Liver (tissue), 8 donors: ENCODE measurements at regions not wholly inside any gene's neighbourhood (a gene's known extent, or its start where the extent isn't known, plus 50 kb on each side); places are given as distances from the start of the nearest gene placed in this dataset.

Source experiments
- DNase-seq: peaks from one replicate; pipeline ENCODE4 v3.0.0-alpha.2; 2017; ENCODE audit warnings: low spot score
- H3K27ac ChIP-seq, 2 donors: one replicate each; pipeline ENCODE4 v1.7.0; 2013; ENCODE audit warnings: inconsistent platforms in 2 of 2, low read length in 2 of 2, control low read depth in 1 of 2, low read depth in 1 of 2, mild to moderate bottlenecking in 1 of 2
- H3K27me3 ChIP-seq, 4 donors: one replicate each; pipeline versions ENCODE4 v1.6.1 to v1.7.0; 2013; ENCODE audit warnings: low read length in 3 of 4, inconsistent platforms in 1 of 4, mild to moderate bottlenecking in 1 of 4, moderate library complexity in 1 of 4; ENCODE audit not compliant: control insufficient read depth in 4 of 4, insufficient read depth in 4 of 4
- H3K36me3 ChIP-seq, 4 donors: one replicate each; pipeline versions ENCODE4 v1.6.1 to v1.7.0; 2013; ENCODE audit warnings: low read length in 3 of 4, mild to moderate bottlenecking in 3 of 4, low read depth in 1 of 4, moderate library complexity in 1 of 4; ENCODE audit not compliant: control insufficient read depth in 4 of 4, insufficient read depth in 3 of 4
- H3K4me1 ChIP-seq, 4 donors: one replicate each; pipeline versions ENCODE4 v1.6.1 to v1.7.0; 2013; ENCODE audit warnings: low read length in 3 of 4, mild to moderate bottlenecking in 3 of 4, moderate library complexity in 1 of 4; ENCODE audit not compliant: control insufficient read depth in 4 of 4, insufficient read depth in 4 of 4
- H3K4me3 ChIP-seq, 3 donors: one replicate each; pipeline versions ENCODE4 v1.6.1 to v1.7.0; 2013; ENCODE audit warnings: low read length in 3 of 3, control low read depth in 1 of 3, low read depth in 1 of 3, mild to moderate bottlenecking in 1 of 3
- H3K9ac ChIP-seq, 2 donors: one replicate each; pipeline ENCODE4 v1.7.0; 2013; ENCODE audit warnings: low read length in 2 of 2, mild to moderate bottlenecking in 2 of 2, moderate library complexity in 2 of 2, control low read depth in 1 of 2, low read depth in 1 of 2
- H3K9me3 ChIP-seq, 4 donors: one replicate each; pipeline versions ENCODE4 v1.6.1 to v1.7.0; 2013; ENCODE audit warnings: low read length in 3 of 4; ENCODE audit not compliant: control insufficient read depth in 4 of 4
- EGR1 ChIP-seq, 2 donors: IDR thresholded peaks; 2 replicates each; pipeline ENCODE4 v1.6.1; 2016 to 2018; ENCODE audit warnings: antibody characterized with exemption in 2 of 2, low read depth in 2 of 2
- FOXA1 ChIP-seq: IDR thresholded peaks from 2 replicates; pipeline ENCODE4 v1.6.1; 2016; ENCODE audit warnings: antibody characterized with exemption
- FOXA2 ChIP-seq: IDR thresholded peaks from 2 replicates; pipeline ENCODE4 v1.6.1; 2016; ENCODE audit warnings: antibody characterized with exemption
- GABPA ChIP-seq, 2 donors: IDR thresholded peaks in 1 of 2; conservative IDR thresholded peaks in 1 of 2; 2 replicates each; pipeline ENCODE4 v1.6.1; 2016; ENCODE audit warnings: antibody characterized with exemption in 2 of 2, mild to moderate bottlenecking in 1 of 2, moderate library complexity in 1 of 2
- HNF4A ChIP-seq, 2 donors: conservative IDR thresholded peaks; 2 replicates each; pipeline ENCODE4 v1.6.1; 2016; ENCODE audit warnings: antibody characterized with exemption in 2 of 2, mild to moderate bottlenecking in 2 of 2
- JUND ChIP-seq, 2 donors: IDR thresholded peaks; 2 replicates each; pipeline ENCODE4 v1.6.1; 2016; ENCODE audit warnings: antibody characterized with exemption in 2 of 2
- RAD21 ChIP-seq, 2 donors: IDR thresholded peaks; 2 replicates each; pipeline ENCODE4 v1.6.1; 2016; ENCODE audit warnings: antibody characterized with exemption in 2 of 2, mild to moderate bottlenecking in 2 of 2
- RXRA ChIP-seq, 2 donors: IDR thresholded peaks; 2 replicates each; pipeline ENCODE4 v1.6.1; 2017 to 2018; ENCODE audit warnings: antibody characterized with exemption in 2 of 2, mild to moderate bottlenecking in 1 of 2
- SP1 ChIP-seq: IDR thresholded peaks from 2 replicates; pipeline ENCODE4 v1.6.1; 2018; ENCODE audit warnings: antibody characterized with exemption, mild to moderate bottlenecking
- TAF1 ChIP-seq: conservative IDR thresholded peaks from 2 replicates; pipeline ENCODE4 v1.6.1; 2016; ENCODE audit warnings: antibody characterized with exemption, mild to moderate bottlenecking
- YY1 ChIP-seq: IDR thresholded peaks from 2 replicates; pipeline ENCODE4 v1.6.1; 2016; ENCODE audit warnings: antibody characterized with exemption, mild to moderate bottlenecking
- WGBS: extraction: QIAGEN DNeasy Blood & Tissue Kit; methylation state at CpG from one replicate; pipeline ENCODE4 v1.1.7; 2013; 5-methylcytosine and 5-hydroxymethylcytosine counted together
- TF ChIP-seq, protein P1 (sequence below): IDR thresholded peaks from 2 replicates; pipeline ENCODE4 v1.6.1; 2016; ENCODE audit warnings: antibody characterized with exemption, mild to moderate bottlenecking
- TF ChIP-seq, protein P2 (sequence below): IDR thresholded peaks from 2 replicates; pipeline ENCODE4 v1.6.1; 2016; ENCODE audit warnings: antibody characterized with exemption
- TF ChIP-seq, protein P3 (sequence below): fragments of 150-350 bp; IDR thresholded peaks from 2 replicates; pipeline ENCODE4 v1.5.1; 2017; ENCODE audit warnings: improper control_type of control experiment, low read depth, low read length; ENCODE audit not compliant: missing input control
- TF ChIP-seq, protein P4 (sequence below): IDR thresholded peaks from 2 replicates; pipeline ENCODE4 v1.6.1; 2016; ENCODE audit warnings: antibody characterized with exemption
- TF ChIP-seq, protein P5 (sequence below): IDR thresholded peaks from 2 replicates; pipeline ENCODE4 v1.6.1; 2016; ENCODE audit warnings: antibody characterized with exemption
- donor health status: healthy.
- donor health status: healthy.
- donor health status: healthy.
- donor health status: healthy.
- donor health status: healthy.

DNA sequence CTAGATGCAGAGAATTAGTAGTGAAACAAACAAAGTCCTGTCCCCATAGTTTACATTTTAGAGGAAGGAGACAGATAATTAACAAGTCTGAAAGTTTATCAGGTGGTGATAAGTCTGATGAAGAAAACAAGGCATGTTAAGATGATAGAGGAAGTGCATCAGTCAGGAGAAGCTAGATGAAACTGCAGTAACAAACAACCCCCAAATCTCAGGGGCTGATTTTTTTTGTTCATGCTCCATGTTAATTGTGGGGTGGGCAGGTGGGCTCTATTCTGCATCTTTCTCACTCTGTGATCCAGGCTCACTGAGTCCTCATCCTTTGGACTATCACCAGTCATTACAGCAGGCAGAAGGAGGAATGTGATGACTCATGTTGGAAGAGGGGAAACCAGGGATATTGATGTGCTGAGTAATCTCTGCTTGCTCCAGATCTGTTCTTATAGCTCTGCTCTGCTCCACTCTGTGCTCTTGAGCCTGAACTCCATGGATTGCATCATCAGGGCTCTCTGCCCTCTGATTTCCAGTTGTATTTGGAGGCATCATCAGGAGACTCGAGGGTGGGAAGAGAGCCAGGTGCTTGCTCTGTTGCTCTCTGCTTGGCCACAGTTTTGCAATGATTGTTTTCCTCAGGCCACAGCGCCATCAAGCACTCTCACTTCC is 166.9 kb downstream of the IER5 start:
- Histone ChIP-seq H3K4me3 (no peak overlapping the region), H3K27me3 (peaks cover 0 to 3% (median 0%) of the 10 kb centered on the region in 4 donors), H3K9ac (no peak overlapping the region), H3K4me1 (no peaks in the 10 kb centered on the region), H3K9me3 (no peaks in the 10 kb centered on the region), H3K27ac (no peak overlapping the region), H3K36me3 (no peaks in the 10 kb centered on the region)
- TF ChIP-seq, protein P1, sequence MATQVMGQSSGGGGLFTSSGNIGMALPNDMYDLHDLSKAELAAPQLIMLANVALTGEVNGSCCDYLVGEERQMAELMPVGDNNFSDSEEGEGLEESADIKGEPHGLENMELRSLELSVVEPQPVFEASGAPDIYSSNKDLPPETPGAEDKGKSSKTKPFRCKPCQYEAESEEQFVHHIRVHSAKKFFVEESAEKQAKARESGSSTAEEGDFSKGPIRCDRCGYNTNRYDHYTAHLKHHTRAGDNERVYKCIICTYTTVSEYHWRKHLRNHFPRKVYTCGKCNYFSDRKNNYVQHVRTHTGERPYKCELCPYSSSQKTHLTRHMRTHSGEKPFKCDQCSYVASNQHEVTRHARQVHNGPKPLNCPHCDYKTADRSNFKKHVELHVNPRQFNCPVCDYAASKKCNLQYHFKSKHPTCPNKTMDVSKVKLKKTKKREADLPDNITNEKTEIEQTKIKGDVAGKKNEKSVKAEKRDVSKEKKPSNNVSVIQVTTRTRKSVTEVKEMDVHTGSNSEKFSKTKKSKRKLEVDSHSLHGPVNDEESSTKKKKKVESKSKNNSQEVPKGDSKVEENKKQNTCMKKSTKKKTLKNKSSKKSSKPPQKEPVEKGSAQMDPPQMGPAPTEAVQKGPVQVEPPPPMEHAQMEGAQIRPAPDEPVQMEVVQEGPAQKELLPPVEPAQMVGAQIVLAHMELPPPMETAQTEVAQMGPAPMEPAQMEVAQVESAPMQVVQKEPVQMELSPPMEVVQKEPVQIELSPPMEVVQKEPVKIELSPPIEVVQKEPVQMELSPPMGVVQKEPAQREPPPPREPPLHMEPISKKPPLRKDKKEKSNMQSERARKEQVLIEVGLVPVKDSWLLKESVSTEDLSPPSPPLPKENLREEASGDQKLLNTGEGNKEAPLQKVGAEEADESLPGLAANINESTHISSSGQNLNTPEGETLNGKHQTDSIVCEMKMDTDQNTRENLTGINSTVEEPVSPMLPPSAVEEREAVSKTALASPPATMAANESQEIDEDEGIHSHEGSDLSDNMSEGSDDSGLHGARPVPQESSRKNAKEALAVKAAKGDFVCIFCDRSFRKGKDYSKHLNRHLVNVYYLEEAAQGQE = no peak
- TF ChIP-seq, protein P2, sequence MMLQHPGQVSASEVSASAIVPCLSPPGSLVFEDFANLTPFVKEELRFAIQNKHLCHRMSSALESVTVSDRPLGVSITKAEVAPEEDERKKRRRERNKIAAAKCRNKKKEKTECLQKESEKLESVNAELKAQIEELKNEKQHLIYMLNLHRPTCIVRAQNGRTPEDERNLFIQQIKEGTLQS = peak; percentile 90
- TF ChIP-seq GABPA (IDR thresholded peaks at IDR 0.05 in 1 of 2, conservative IDR thresholded peaks at IDR 0.05 in 1 of 2) (peak in 1 of 2 donors; percentile 12), HNF4A (conservative IDR thresholded peaks at IDR 0.05) (peak in 1 of 2 donors; percentile 65), FOXA1 (no peak), RAD21 (IDR thresholded peaks at IDR 0.05) (no peak), YY1 (peak; percentile 24), RXRA (IDR thresholded peaks at IDR 0.05) (peak in 1 of 2 donors; percentile 66), FOXA2 (no peak), SP1 (peak; percentile 9), JUND (IDR thresholded peaks at IDR 0.05) (peak in 1 of 2 donors; percentile 33)
- TF ChIP-seq, protein P3, sequence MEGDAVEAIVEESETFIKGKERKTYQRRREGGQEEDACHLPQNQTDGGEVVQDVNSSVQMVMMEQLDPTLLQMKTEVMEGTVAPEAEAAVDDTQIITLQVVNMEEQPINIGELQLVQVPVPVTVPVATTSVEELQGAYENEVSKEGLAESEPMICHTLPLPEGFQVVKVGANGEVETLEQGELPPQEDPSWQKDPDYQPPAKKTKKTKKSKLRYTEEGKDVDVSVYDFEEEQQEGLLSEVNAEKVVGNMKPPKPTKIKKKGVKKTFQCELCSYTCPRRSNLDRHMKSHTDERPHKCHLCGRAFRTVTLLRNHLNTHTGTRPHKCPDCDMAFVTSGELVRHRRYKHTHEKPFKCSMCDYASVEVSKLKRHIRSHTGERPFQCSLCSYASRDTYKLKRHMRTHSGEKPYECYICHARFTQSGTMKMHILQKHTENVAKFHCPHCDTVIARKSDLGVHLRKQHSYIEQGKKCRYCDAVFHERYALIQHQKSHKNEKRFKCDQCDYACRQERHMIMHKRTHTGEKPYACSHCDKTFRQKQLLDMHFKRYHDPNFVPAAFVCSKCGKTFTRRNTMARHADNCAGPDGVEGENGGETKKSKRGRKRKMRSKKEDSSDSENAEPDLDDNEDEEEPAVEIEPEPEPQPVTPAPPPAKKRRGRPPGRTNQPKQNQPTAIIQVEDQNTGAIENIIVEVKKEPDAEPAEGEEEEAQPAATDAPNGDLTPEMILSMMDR = no peak
- TF ChIP-seq, protein P4, sequence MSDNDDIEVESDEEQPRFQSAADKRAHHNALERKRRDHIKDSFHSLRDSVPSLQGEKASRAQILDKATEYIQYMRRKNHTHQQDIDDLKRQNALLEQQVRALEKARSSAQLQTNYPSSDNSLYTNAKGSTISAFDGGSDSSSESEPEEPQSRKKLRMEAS = peak; percentile 20
- WGBS = 26% methylated on average over 2 of the region's 2 CpGs
- DNase-seq = no peak

DNA sequence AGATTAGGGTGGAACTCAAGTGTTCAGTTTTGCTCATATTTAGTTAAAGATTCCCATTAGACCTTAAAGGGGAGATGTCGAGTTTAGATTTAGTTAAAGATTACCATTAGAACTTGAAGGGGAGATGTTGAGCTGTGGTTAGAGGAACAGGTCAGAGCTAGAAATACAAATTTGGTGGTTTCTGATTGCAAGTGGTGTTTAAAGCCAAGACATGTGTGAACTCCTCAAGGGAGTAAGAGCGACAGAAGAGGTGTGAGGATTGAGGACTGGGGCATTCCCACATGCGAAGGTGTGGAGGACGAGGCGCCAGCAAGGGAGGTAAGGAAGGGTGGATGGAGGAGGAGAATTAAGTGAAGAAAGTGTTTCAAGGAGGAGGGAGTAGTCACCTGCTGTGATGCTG is 168.6 kb downstream of the IER5 start:
- Histone ChIP-seq H3K9me3 (no peaks in the 10 kb centered on the region), H3K36me3 (no peaks in the 10 kb centered on the region), H3K4me1 (no peaks in the 10 kb centered on the region), H3K27ac (no peak overlapping the region), H3K9ac (no peak overlapping the region), H3K4me3 (no peak overlapping the region), H3K27me3 (peaks cover 0 to 3% (median 0%) of the 10 kb centered on the region in 4 donors)
- no peak for DNase-seq
- 72% methylated on average over 5 of the region's 5 CpGs for WGBS
- TF ChIP-seq EGR1 (IDR thresholded peaks at IDR 0.05; ENCODE audit: low read depth in 2 of 2) = no peak
- TF ChIP-seq, protein P1 = no peak
- TF ChIP-seq, protein P5, sequence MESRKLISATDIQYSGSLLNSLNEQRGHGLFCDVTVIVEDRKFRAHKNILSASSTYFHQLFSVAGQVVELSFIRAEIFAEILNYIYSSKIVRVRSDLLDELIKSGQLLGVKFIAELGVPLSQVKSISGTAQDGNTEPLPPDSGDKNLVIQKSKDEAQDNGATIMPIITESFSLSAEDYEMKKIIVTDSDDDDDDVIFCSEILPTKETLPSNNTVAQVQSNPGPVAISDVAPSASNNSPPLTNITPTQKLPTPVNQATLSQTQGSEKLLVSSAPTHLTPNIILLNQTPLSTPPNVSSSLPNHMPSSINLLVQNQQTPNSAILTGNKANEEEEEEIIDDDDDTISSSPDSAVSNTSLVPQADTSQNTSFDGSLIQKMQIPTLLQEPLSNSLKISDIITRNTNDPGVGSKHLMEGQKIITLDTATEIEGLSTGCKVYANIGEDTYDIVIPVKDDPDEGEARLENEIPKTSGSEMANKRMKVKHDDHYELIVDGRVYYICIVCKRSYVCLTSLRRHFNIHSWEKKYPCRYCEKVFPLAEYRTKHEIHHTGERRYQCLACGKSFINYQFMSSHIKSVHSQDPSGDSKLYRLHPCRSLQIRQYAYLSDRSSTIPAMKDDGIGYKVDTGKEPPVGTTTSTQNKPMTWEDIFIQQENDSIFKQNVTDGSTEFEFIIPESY = no peak
- TF ChIP-seq TAF1 = no peak
- TF ChIP-seq, protein P4 = no peak
- TF ChIP-seq GABPA (IDR thresholded peaks at IDR 0.05 in 1 of 2, conservative IDR thresholded peaks at IDR 0.05 in 1 of 2) = no peak
- TF ChIP-seq SP1 = no peak
- TF ChIP-seq JUND (IDR thresholded peaks at IDR 0.05) = no peak
